IMR-90 (cell line): ENCODE measurements at regions not wholly inside any gene's neighbourhood (a gene's known extent, or its start where the extent isn't known, plus 50 kb on each side); places are given as distances from the start of the nearest gene placed in this dataset.
"Not testable (repeated sequence)": the region's sequence is repeated elsewhere in the genome, so short reads cannot be mapped to it uniquely, and the experiment has no call there.

Experiments
- ATAC-seq: fragments of 200-7000 bp; cut with Tn5 transposase; 2 replicates; pipeline ENCODE4 v1.9.1; 2020; ENCODE audit warnings: low read depth, mild to moderate bottlenecking, moderate library complexity
- BruUV-seq: library from RNA; stranded (reverse); fragments of 400-500 nt; replicated peaks from 2 replicates; lab custom pipeline; 2021; lab: Mats Ljungman, UMichigan
- CTCF ChIA-PET: fragments of 300-600 bp; formaldehyde crosslinking; extraction: SDS; loops from one replicate; lab custom pipeline; 2021; ENCODE audit warnings: antibody characterized with exemption; lab: Yijun Ruan, JAX
- POLR2A ChIA-PET: fragments of 300-600 bp; sonication (Branson Sonifier 250); formaldehyde crosslinking; loops from one replicate; lab custom pipeline; 2022; ENCODE audit warnings: antibody characterized with exemption; ENCODE audit not compliant: unreplicated experiment; lab: Charles Lee
- DNase-seq: peaks from one replicate; pipeline ENCODE4 v3.0.0; 2013
- H2AFZ ChIP-seq: replicated peaks from 2 replicates; pipeline ENCODE3; 2013; ENCODE audit warnings: low read length, mild to moderate bottlenecking; ENCODE audit not compliant: poor library complexity
- H2AK5ac ChIP-seq: 2 replicates; pipeline ENCODE4 v1.6.1; 2013; ENCODE audit warnings: low read depth, low read length, inconsistent platforms
- H2AK9ac ChIP-seq: replicated peaks from 2 replicates; pipeline ENCODE3; 2013; ENCODE audit warnings: mild to moderate bottlenecking, low read depth, low read length, moderate library complexity; ENCODE audit not compliant: poor library complexity
- H2BK120ac ChIP-seq: 2 replicates; pipeline ENCODE4 v1.6.1; 2013; ENCODE audit warnings: low read depth, low read length, inconsistent platforms
- H2BK15ac ChIP-seq: 3 replicates; pipeline ENCODE4 v1.6.1; 2013; ENCODE audit warnings: low read depth, low read length, inconsistent platforms
- H2BK20ac ChIP-seq: 2 replicates; pipeline ENCODE4 v1.6.1; 2013; ENCODE audit warnings: low read depth, mild to moderate bottlenecking, inconsistent platforms, low read length, moderate library complexity
- H2BK5ac ChIP-seq: 2 replicates; pipeline ENCODE4 v1.6.1; 2013; ENCODE audit warnings: mild to moderate bottlenecking, low read depth, low read length, inconsistent platforms; ENCODE audit not compliant: poor library complexity, severe bottlenecking
- H3K14ac ChIP-seq: replicated peaks from 2 replicates; pipeline ENCODE4 v1.6.1; 2013; ENCODE audit warnings: low read depth, low read length, inconsistent platforms
- H3K18ac ChIP-seq: 2 replicates; pipeline ENCODE4 v1.6.1; 2013; ENCODE audit warnings: low read depth, low read length, control low read depth
- H3K23ac ChIP-seq: 2 replicates; pipeline ENCODE4 v1.6.1; 2013; ENCODE audit warnings: low read depth, low read length, inconsistent platforms
- H3K27ac ChIP-seq: 2 replicates; pipeline ENCODE4 v1.5.1; 2013; ENCODE audit warnings: mild to moderate bottlenecking, control low read depth, low read length; ENCODE audit not compliant: insufficient read depth
- H3K27me3 ChIP-seq: 2 replicates; pipeline ENCODE4 v1.6.1; 2013; ENCODE audit warnings: low read length; ENCODE audit not compliant: control insufficient read depth, insufficient read depth
- H3K36me3 ChIP-seq: 2 replicates; pipeline ENCODE4 v1.6.1; 2013; ENCODE audit warnings: low read length, mixed read lengths; ENCODE audit not compliant: control insufficient read depth, insufficient read depth
- H3K4ac ChIP-seq: 2 replicates; pipeline ENCODE4 v1.6.1; 2013; ENCODE audit warnings: low read depth, low read length, inconsistent platforms
- H3K4me1 ChIP-seq: 2 replicates; pipeline ENCODE4 v1.6.1; 2013; ENCODE audit warnings: low read length, mixed read lengths; ENCODE audit not compliant: control insufficient read depth, insufficient read depth
- H3K4me2 ChIP-seq: 2 replicates; pipeline ENCODE4 v1.6.1; 2013; ENCODE audit warnings: low read depth, mild to moderate bottlenecking, control low read depth, low read length, moderate library complexity
- H3K4me3 ChIP-seq: 2 replicates; pipeline ENCODE4 v1.5.1; 2013; ENCODE audit warnings: low read depth, mild to moderate bottlenecking, control low read depth, low read length, moderate library complexity; ENCODE audit not compliant: insufficient read depth
- H3K56ac ChIP-seq: 2 replicates; pipeline ENCODE4 v1.6.1; 2013; ENCODE audit warnings: low read length, inconsistent platforms; ENCODE audit not compliant: insufficient read depth; ENCODE audit errors: extremely low read depth
- H3K79me1 ChIP-seq, 2 experiments: 2 replicates each; pipeline ENCODE4 v1.6.1; 2013; ENCODE audit warnings: low read length in 2 of 2, inconsistent platforms in 1 of 2, low read depth in 1 of 2
- H3K9ac ChIP-seq: 2 replicates; pipeline ENCODE4 v1.6.1; 2013; ENCODE audit warnings: low read depth, low read length, control low read depth
- H3K9me1 ChIP-seq: 2 replicates; pipeline ENCODE4 v1.6.1; 2013; ENCODE audit warnings: low read length, inconsistent platforms; ENCODE audit not compliant: insufficient read depth
- H3K9me3 ChIP-seq: 2 replicates; pipeline ENCODE4 v1.6.1; 2013; ENCODE audit warnings: low read length; ENCODE audit not compliant: control insufficient read depth, insufficient read depth
- H4K20me1 ChIP-seq: 2 replicates; pipeline ENCODE4 v1.6.1; 2013; ENCODE audit warnings: low read length, inconsistent platforms; ENCODE audit not compliant: insufficient read depth
- H4K5ac ChIP-seq: 2 replicates; pipeline ENCODE4 v1.6.1; 2013; ENCODE audit warnings: mild to moderate bottlenecking, low read depth, low read length, control low read depth
- H4K8ac ChIP-seq, 2 experiments: 2 replicates each; pipeline ENCODE4 v1.6.1; 2013; ENCODE audit warnings: low read depth in 2 of 2, low read length in 2 of 2, control low read depth in 1 of 2, inconsistent platforms in 1 of 2
- H4K91ac ChIP-seq: 2 replicates; pipeline ENCODE4 v1.6.1; 2013; ENCODE audit warnings: low read depth, low read length, inconsistent platforms; ENCODE audit not compliant: insufficient read depth
- WGBS, 2 experiments: methylation state at CpG; one replicate each; pipeline versions ENCODE4 v1.1.5 to v1.1.7; 2013; ENCODE audit warnings: missing lambda C conversion rate in 2 of 2; ENCODE audit not compliant: insufficient read length in 1 of 2; ENCODE audit errors: extremely low coverage in 2 of 2; 5-methylcytosine and 5-hydroxymethylcytosine counted together
- dilution Hi-C: fragments of 300-500 bp; cut with HindIII; formaldehyde crosslinking; loops from one replicate; pipeline ENCODE4 v1.14.3; 2018; ENCODE audit warnings: low sequenced_read_pairs; ENCODE audit not compliant: unreplicated experiment
- in situ Hi-C: fragments of 300-500 bp; cut with MboI; formaldehyde crosslinking; loops from 3 replicates; pipeline ENCODE4 v1.14.3; 2019; ENCODE audit warnings: low sequenced_read_pairs, inconsistent platforms, mixed read lengths
- intact Hi-C: fragments of 100-400 bp; cut with micrococcal nuclease; formaldehyde crosslinking; loops from 2 replicates; pipeline ENCODE4 v1.10.0; 2022

GRCh38 chr2:89200247-89200527, 508.7 kb downstream of the RPIA start:
- in situ Hi-C loops, H2AFZ ChIP-seq, H3K18ac ChIP-seq, H3K9me3 ChIP-seq, H2BK5ac ChIP-seq, H3K79me1 ChIP-seq, POLR2A ChIA-PET, H3K4me2 ChIP-seq, dilution Hi-C loops, H3K27me3 ChIP-seq, H2AK9ac ChIP-seq, BruUV-seq, H4K20me1 ChIP-seq, H4K91ac ChIP-seq, H3K4me1 ChIP-seq, H2AK5ac ChIP-seq, H4K5ac ChIP-seq, H3K14ac ChIP-seq, H3K4ac ChIP-seq, H3K9me1 ChIP-seq, H3K27ac ChIP-seq, H2BK20ac ChIP-seq, intact Hi-C loops, H3K56ac ChIP-seq, DNase-seq, H3K23ac ChIP-seq, ATAC-seq, H3K9ac ChIP-seq, H3K4me3 ChIP-seq, H2BK15ac ChIP-seq, H4K8ac ChIP-seq, CTCF ChIA-PET, H2BK120ac ChIP-seq, H3K36me3 ChIP-seq: not testable (repeated sequence)
- WGBS, 2 experiments = no CpG with 5 or more reads among the region's 4 CpGs

- H3K9ac ChIP-seq, H4K20me1 ChIP-seq, H3K56ac ChIP-seq, H3K79me1 ChIP-seq, H4K8ac ChIP-seq, H3K27ac ChIP-seq, H3K4me3 ChIP-seq, H2BK20ac ChIP-seq, POLR2A ChIA-PET, H3K14ac ChIP-seq, H2AK9ac ChIP-seq, BruUV-seq, intact Hi-C loops, H2BK15ac ChIP-seq, dilution Hi-C loops, H2AFZ ChIP-seq, H3K4me1 ChIP-seq, H2AK5ac ChIP-seq, H4K5ac ChIP-seq, H3K4ac ChIP-seq, H3K18ac ChIP-seq, H3K27me3 ChIP-seq, H4K91ac ChIP-seq, H3K9me1 ChIP-seq, DNase-seq, H3K4me2 ChIP-seq, in situ Hi-C loops, H3K9me3 ChIP-seq, H2BK5ac ChIP-seq, CTCF ChIA-PET, H3K36me3 ChIP-seq, H3K23ac ChIP-seq, H2BK120ac ChIP-seq, ATAC-seq: not testable (repeated sequence)
- no CpG with 5 or more reads among the region's 1 CpG for WGBS, 2 experiments
These were observed 511.0 kb downstream of the RPIA start for GRCh38 chr2:89202518-89202917.
